COLO668 (cell line): ENCODE measurements at regions not wholly inside any gene's neighbourhood (a gene's known extent, or its start where the extent isn't known, plus 50 kb on each side); places are given as distances from the start of the nearest gene placed in this dataset.

Source experiments
- DNase-seq: peaks from one replicate; lab custom pipeline; 2025; ENCODE audit not compliant: unreplicated experiment; lab: John Stamatoyannopoulos, UW

DNA sequence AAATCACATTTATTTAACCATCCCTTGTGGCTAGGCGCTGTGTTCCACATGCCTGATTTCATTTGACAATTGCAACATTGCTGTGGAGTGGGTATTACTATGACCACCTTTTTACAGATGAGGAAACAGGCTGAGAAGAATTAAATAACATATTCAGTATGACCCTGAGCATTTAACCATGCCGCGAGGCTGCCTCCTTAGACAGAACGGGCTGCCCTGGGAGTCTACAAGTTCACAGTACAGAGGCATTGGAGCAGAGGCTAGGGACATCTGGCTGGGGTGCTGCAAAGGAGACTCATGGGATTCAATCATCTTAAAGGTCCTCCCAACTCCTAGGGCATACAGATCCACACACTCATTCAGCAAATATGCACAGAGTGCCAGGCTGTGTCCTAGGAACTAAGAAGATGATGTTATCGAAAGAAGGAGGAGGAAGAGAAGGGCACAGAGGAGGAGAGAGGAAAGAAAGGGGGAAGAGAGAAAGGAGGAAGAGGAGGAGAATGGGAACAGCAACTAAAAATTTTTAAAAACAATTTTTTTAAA lies 164.7 kb upstream of the CCND2 start:
- no peak for DNase-seq

DNA sequence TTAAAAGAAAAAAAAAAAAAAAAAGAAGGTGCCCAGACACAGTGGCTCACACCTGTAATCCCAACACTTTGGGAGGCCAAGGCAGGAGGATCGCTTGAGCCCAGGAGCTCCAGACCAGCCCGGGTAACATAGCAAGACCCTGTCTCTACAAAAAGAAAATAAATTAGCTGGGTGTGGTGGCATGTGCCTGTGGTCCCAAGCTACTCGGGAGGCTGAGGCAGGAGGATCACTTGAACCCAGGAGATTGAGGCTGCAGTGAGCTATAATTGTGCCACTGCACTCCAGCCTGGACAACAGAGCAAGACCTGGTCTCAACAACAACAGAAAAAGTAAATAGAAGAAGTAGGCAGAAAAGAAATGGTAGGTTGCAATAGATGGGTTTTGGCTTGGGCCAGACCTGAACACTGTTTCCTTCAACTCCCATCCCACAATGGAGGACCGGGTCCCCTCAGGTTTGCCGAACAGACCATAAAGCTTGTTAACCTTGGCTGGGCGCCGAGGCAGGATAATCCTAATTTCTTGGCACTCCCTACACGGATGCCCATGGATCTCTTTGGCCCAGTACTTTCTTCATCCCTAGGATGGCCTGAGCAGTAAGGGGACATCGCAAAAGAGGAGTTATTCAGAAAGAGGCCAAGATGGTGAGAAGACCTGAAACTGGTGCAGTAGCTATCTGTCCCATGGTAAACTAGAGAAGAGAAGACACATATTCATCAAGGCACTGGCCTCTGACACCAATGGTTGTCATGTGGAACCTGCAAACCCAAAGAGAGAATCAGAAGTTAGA lies 165.5 kb upstream of the CCND2 start:
- no peak for DNase-seq

DNA sequence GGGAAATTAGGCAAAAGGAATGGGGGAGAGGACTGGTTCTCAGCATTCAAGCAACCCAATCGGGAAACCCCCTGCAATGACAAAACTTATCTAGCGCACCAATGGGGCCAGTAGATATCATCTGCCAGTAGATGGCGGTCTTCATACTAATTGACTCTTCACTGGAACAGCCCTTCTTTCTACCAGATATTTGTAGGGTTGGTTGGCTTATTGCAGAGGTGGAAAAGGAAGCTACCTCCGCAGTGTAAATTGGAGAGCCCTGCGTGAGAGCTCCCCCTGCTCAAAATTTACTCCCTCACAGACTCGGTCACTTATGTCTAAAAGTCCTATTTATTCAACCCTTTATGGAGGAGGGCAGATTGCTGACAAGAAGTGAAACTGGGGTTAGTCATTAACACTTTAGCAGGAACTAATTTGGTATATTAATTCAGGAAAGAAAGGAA lies 166.1 kb upstream of the CCND2 start:
- DNase-seq, result no peak

DNA sequence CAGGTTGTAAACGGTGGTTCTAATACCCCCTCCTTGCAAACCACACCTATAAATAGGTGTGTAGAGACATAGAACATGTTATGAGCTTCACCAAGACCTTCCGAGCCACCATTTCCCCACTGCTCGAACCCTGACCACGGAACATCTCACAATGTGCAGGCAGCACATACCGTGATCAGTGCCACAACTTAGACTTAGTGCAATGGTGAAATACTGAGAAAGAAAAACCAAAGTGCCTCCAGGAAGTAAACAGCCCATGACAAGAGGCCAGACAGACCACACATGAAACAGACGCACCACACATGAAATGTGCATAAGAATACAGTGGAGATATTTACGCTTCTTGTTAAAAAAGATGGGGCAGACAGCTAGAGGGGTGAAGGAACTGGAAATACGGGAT lies 166.9 kb upstream of the CCND2 start:
- no peak for DNase-seq

DNA sequence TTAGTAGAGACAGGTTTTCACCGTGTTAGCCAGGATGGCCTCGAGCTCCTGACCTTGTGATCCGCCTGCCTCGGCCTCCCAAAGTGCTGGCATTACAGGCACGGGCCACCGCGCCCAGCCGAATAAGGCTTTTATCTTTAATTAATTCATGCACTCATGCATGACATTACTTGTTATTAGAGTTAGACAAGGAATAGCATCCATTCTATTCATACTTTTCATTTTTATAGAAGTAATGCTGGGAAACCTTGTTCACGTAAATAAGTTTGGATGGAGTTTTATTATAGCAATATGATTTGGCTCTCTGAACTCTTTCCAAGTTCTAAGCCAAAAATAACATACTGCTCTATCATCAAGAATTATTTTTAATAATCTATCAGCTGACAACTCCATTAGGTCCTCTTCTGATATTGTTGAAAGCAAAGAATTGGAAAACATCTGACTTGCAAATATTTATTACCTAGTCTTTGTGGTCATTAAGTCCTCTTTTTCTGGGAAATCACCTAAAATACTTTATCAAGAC lies 168.8 kb upstream of the CCND2 start:
- DNase-seq, result no peak

DNA sequence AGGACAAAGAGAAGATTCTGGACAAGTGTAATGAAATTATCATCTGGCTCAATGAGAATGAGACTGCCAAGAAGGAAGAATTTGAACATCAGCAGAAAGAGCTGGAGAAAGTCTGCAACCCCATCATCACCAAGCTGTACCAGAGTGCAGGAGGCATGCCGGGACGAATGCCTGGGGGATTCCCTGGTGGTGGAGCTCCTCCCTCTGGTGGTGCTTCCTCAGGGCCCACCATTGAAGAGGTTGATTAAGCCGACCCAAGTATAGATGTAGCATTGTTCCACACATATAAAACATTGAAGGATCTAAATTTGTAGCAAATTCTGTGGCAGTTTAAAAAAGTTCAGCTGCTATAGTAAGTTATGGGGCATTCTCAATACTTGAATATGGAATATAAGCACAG lies 174.3 kb upstream of the CCND2 start:
- DNase-seq, result no peak

DNA sequence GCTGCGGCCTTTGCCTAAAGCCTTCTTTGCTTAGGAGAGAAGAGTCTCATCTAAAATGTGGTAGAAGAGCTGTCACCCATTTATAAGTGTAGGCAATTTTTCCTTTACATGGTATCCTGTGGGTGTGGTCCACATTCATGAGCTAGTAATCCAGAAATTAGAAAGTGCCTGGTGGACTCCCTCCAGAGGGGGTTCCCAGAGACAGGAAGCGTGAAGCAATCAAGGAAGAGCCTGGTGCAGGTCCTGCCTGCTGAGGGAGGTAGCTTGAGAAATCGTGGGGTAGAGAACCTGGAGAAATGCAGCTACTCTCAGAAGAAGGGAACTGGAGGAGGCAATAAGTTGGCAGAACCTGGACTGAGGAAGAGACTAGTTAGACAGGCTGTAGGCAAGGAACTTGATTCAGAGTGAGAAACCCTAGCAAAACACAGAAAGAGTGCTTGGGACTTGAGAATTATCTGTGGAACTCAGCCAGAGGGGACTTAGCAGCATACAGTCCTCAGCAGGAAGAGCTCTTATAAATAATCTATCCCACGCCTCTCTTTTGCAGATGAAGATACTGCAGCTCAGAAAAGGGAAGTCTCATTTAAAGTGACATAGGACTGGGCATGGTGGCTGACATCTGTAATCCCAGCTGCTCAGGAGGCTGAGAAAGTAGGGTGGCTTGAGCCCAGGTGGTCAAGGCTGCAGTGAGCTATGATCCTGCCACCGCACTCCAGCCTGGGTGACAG lies 182.4 kb upstream of the CCND2 start:
- no peak for DNase-seq

DNA sequence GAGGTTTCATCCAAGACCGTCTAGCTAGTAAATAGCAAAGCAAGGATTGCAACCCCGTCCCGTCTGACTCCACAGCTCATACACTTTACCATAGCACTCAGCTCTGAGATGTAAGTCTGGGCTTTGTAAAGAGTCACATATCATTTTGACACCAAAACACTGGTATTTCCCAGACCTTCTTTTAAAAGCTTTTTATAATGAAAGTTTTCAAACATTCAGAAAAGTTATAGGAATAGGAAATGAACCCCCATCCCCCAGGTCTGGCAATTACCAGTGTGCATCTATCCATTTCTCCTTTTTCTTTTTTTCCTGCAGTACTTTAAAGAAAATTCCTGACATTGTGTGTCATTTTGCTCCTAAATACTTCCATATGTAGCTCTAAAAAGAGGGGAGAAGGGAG lies 183.6 kb upstream of the CCND2 start:
- no peak for DNase-seq

DNA sequence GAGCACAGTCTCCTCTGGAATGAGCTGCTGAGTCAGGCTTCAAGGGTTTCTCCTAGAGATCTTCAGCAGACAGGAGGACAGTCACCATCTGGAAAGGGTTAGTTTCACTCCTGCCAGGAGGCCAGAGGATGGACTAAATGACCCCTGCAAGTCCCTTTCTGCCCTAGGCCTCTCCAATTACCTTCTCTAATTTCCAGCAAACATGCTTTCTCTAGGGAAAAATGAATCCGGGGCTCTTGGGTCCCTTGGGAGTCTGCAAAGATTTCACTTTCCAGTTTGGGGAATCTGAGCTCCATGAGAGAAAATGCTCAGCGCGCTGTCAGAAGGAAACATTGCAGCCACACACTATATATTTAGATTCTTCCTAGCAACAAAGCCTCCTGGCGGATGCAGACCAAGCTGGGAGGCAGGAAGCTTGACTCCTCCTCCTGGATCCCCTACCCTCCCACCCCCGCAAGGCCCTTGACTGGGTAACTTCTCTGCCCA lies 184.4 kb upstream of the CCND2 start:
- no peak for DNase-seq

DNA sequence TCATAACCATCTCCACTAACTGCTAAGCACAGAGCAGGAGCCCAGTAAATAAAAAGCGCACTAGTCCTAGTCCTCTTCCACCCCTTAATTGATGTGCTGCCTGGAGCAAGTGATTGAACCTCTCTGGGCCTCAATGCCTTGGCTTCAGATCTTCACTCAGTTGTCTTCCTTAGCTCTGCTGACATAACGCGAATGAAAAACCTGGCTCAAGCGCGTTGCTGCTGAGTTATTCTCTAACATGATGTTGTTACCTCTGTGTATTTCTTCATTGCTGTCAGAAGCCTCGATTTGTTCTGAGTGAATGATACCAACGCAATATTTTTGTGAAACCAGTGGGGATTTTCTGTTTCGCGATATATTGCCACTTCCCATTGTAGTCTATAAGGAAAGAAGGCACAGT lies 185.1 kb upstream of the CCND2 start:
- no peak for DNase-seq

DNA sequence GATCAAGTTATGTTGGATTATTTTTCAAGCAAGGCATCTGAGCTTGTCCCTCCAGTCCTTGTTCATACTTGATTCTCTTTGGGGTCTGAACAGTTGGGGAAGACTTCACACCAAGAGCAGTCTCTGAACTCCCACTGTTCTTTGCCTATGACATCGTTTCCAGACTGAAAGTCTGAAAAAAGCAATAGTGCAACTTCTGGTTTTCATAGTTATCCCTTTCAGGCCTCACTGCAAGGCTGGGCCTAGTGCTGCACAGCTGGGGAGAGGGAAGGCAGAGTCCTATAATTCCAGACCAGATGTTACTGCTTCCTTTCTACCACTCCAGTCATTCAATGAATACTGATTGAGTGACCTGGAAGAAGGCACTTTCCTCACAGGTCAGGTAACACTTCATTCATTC lies 187.1 kb upstream of the CCND2 start:
- DNase-seq, result no peak

DNA sequence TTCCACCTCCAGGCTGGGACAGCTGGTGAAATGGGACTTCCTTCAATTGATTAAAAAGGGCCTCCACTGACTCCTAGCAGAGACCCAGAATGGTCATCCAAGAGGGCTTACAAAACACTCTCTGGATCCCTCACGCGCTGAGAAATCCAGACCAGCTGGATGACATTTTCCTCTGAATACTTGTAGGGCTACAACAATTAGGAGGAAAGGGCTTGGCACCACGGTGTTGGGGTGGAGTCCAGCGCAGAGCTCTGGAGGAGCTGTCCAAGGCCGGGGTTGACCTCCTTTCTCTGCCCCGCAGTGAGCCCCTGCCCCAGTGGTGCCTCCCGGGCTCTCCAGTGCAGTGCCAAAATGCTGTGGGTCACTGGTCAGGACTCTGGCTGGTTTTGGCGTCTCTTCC lies 189.0 kb upstream of the CCND2 start:
- no peak for DNase-seq

DNA sequence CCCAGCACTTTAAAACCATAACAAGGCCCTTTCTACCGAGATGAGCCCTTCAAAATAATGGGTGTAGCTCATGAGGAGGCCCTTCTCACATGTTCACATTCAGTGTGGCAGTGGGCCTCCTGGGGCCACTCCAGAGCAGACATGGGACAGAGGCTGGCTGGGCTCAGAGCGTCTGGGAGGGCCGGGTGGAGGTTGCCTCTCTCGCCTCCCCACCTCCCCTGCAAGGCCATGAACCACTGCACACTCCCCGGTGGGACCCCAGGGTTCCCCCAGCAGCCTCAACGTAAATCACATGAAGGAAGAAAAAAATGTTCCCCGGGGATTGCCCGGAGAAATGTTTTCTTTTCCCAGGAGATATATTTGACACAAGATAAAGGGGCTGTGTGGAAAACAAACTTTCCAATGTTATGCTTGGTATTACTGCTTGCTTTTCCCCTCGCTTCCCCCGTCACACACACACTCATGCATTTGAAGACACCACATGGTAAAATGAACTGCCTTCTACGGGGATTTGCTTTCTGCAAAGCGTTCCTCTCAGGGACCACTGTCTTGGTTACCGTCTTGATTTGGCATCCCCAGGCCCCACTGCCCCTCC lies 190.7 kb upstream of the CCND2 start:
- DNase-seq, result no peak

DNA sequence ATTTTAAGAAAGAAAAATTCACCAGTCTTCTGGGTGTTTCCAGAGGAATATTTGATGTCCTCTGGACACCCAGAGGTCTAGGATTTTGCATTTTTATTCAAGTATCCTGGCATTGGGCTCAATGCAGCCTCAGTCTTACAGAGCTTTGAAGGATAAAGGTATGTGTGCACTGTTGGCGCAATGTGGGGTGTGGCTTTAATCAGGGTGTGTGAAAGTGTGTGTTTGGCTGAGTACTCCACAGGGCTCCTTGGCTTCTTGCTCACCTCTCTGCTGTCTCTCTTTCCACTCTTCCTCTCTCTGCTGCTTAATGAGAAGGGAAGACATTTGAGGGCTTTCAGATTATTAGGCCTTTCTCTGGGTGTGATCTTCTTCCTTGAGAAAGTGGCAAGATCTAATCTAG lies 193.3 kb upstream of the CCND2 start:
- DNase-seq, result no peak

DNA sequence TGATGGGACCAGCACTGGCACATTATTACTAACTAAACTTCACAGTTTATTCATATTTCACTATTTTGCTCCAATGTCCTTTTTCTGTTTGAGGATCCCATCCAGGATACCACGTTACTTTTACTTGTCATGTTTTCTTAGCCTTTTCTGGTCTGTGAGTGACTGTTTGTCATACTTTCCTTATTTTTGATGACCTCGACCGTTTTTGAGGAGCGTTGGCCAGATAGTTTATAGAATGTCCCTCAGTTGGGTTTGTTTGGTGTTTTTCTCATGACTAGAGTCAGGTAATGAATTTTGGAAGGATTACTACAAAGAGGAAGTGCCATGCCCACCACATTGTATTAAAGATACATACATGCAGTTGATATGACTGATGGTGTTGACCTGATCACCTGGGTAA lies 199.4 kb upstream of the CCND2 start:
- no peak for DNase-seq

DNA sequence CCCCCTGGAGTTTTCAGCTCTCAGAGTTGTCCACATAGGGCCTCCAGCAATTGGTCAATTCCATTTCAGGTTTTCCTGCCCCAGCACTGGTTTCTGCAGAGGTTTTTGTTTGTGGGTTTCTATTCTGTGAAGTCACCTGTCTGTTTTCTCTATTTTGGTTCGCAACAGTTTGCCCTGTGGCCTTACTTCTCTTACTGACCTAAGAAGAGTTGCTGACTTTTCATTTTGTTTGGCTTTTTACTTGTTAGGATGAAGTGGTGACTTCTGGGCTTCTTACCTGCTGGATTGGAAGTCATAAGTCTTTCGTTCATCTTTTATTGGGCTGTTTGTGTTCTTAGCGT lies 196.4 kb upstream of the PARP11 start:
- no peak for DNase-seq

DNA sequence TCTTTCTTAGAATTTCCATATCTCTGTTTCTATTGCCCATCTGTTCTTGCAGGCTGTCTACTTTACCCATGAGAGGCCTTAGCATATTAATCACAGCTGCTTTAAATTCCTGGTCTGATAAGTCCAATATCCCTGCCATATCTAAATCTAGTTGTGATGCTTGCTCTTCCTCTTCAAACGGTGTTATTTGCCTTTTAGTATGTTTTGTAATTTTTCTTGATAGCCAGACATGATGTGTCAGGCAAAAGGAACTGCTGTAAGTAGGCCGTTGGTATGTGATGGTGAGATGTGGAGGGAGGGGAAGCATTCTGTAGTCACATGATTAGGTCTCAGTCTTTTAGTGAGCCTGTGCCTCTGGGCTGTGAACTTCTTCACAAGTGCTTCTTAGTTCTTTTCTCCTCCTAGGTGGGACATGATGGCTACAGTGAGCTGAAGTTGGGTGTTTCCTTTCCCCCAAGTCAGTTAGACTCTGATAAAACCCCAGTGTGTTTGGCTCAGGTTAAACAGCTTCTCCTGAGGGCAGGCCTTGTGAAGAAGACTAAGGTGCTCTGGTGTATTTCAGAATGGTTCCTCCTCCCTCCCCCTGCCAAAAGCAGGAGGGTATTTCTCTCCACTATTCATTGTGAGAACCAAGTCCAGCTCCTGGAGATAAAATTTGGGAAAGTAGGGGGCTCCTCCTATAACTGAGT lies 195.9 kb upstream of the PARP11 start:
- no peak for DNase-seq

DNA sequence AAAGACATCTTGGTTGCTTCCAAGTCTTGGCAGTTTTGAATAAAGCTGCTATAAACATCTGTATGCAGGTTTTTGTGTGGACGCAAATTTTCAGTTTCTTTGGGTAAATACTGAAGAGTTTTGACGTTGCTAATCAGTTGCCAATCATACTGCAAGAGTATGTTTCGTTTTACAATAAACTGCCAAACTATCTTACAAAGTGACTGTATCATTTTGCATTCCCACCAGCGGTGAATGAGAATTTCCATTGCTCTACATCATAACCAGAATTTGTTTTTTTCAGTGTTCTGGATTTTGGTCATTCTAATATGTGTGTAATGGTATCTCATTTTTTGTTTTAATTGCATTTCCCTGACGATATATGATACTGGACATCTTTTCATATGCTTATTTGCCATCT lies 190.8 kb upstream of the PARP11 start:
- DNase-seq, result no peak

DNA sequence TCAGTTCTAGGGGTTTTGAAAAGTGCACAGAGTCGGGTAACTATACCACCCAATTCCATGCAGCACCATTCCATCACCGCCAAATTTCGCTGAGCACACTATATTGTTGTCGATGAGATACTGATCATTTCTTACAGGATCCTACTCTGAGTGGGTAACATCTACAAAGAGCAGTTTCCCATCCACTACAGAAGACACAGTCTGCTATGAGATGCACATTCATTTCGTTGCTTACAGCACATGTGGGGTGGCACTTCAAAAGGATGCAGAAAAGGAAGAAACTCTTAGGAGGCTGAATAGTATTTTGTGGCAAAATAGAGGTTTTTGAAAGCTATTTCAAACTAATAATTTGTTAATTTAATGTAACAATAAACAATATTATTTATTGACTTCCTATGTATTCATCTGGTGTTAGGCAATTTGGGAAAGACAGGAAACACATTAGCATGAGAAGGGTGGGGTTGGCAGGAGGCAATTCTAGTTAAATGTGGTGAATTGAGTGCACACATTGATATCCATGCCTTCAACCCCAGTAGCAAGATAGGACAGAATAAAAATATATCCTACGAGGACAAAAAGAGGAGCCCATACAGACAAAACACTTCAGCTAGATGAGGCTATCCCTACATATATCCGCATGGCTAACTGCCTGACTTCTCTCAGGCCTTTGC lies 186.8 kb upstream of the PARP11 start:
- no peak for DNase-seq
